ENCODE measurements at regions not wholly inside any gene's neighbourhood (a gene's known extent, or its start where the extent isn't known, plus 50 kb on each side); places are given as distances from the start of the nearest gene placed in this dataset.

- TF ChIP-seq CTCF (IDR thresholded peaks at IDR 0.05), result no peak
- no peak for TF ChIP-seq EZH2 (IDR thresholded peaks at IDR 0.05)
- TF ChIP-seq EZH2phosphoT487 (IDR thresholded peaks at IDR 0.05), result no peak
These were observed 516.3 kb downstream of the ZIC3 start for GRCh38 chrX:138082251-138082650.

Data from neural progenitor cell (in vitro differentiated cells).